ENCODE measurements at regions not wholly inside any gene's neighbourhood (a gene's known extent, or its start where the extent isn't known, plus 50 kb on each side); places are given as distances from the start of the nearest gene placed in this dataset.

DNA sequence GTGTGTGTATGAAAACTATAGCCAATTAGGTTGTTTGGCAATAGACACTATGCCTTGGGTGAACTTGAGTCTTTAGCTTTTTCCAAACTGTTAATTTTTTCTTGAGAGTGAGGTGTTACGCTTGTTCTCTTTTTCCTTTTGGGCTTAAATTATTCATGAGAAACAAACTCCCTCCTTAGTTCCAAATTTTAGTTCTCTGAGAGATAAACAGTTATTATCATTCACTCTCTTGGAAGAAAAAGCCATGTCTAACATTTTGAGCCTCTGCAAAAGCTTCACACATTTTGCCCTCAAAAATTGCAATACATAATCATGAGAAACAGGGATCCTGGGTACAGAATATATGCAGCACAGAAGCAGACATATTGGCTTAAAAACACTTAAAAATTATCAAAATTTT lies 1353.9 kb upstream of the MAP3K7 start:
- TF ChIP-seq, protein P1, sequence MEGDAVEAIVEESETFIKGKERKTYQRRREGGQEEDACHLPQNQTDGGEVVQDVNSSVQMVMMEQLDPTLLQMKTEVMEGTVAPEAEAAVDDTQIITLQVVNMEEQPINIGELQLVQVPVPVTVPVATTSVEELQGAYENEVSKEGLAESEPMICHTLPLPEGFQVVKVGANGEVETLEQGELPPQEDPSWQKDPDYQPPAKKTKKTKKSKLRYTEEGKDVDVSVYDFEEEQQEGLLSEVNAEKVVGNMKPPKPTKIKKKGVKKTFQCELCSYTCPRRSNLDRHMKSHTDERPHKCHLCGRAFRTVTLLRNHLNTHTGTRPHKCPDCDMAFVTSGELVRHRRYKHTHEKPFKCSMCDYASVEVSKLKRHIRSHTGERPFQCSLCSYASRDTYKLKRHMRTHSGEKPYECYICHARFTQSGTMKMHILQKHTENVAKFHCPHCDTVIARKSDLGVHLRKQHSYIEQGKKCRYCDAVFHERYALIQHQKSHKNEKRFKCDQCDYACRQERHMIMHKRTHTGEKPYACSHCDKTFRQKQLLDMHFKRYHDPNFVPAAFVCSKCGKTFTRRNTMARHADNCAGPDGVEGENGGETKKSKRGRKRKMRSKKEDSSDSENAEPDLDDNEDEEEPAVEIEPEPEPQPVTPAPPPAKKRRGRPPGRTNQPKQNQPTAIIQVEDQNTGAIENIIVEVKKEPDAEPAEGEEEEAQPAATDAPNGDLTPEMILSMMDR (IDR thresholded peaks at IDR 0.05), result no peak
- TF ChIP-seq POLR2A (IDR thresholded peaks at IDR 0.05), result no peak
